Keratinocyte (primary cell): ENCODE measurements at regions not wholly inside any gene's neighbourhood (a gene's known extent, or its start where the extent isn't known, plus 50 kb on each side); places are given as distances from the start of the nearest gene placed in this dataset.

ENCODE experiments used
- CTCF ChIP-seq, 3 experiments: IDR thresholded peaks in 1 of 3; conservative IDR thresholded peaks in 1 of 3; optimal IDR thresholded peaks in 1 of 3; 2 replicates in 2 of 3; 3 replicates in 1 of 3; pipeline versions ENCODE3 to v1.5.1; 2011; ENCODE audit warnings: low read length in 3 of 3, mild to moderate bottlenecking in 3 of 3, moderate library complexity in 2 of 3, control low read depth in 1 of 3, inconsistent platforms in 1 of 3; ENCODE audit not compliant: insufficient read depth in 2 of 3; ENCODE audit errors: extremely low read depth in 1 of 3
- EZH2 ChIP-seq: IDR thresholded peaks from one replicate; pipeline ENCODE4 v1.6.1; 2012; ENCODE audit warnings: inconsistent platforms, mild to moderate bottlenecking, low read length, moderate library complexity

- no peak for TF ChIP-seq CTCF (optimal IDR thresholded peaks at IDR 0.05 in 1 of 3, IDR thresholded peaks at IDR 0.05 in 1 of 3, conservative IDR thresholded peaks at IDR 0.05 in 1 of 3; ENCODE audit: extremely low read depth in 1 of 3, insufficient read depth in 2 of 3, low read length in 3 of 3)
- no peak for TF ChIP-seq EZH2
Observed at GRCh38 chr12:58727521-58727920, 192.8 kb downstream of the LRIG3 start.
